ENCODE measurements at regions not wholly inside any gene's neighbourhood (a gene's known extent, or its start where the extent isn't known, plus 50 kb on each side); places are given as distances from the start of the nearest gene placed in this dataset.
A peak's percentile ranks its signal among the peaks of the same experiment; 100 is the strongest.

DNA sequence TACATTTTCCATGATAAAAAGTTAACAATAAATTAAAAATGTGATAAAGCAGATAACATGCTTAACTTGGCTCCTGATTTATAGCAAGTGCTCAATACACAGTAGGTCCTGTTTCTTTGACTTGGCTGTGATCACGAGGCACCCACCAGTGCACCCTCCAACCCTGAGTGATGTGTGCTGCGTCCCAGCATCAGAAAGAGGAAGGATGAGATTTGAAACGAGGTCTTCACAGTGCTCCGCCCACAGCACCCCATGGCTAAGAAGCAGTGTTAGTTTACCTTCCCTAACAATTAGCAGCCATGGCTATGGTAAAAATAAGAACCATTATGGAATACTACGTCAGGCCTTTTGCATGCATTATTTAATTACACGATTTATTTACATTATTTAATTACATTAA, 292.0 kb upstream of the ZMIZ1 start:
- peak; percentile 24 for DNase-seq (ENCODE audit: low spot score)

DNA sequence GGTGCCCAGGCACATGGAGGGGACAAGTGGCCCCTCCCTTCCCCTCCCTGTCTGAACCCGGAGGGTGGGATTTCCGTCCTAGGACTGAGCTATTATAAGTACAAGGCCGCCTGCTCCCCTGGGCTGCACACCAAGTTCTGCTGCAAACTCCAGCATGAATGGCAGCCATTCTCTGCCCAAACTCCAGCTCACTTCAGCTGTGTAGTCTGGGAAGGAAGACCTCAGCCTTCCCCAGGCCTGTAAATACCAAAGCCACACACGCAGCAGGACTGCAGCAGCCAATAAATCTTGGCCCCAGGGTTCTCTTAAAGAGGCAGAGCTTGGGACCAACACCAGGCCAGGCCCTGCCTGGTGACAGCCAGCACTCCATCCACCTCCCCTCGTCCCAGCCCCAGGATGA, 291.3 kb upstream of the ZMIZ1 start:
- DNase-seq (ENCODE audit: low spot score): peak; percentile 88

DNA sequence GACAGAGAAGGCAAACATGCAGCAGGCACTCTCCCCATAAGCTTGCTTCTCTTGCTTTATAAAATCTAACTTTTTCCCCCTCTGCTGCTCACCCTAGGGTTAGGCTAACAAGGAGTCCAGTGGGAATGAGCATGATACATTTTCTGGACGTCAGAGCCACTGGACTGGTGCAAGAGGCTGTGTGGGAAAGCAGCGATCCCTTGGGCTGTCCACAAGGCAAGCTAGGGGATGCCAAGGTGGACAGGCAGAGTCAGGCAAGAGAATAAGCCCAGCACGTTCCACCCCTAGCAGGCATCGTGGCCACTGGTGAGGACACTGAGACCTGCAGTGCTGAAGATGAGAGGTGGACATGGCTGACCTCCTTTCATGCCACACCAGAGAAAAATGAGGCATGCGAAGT, 290.9 kb upstream of the ZMIZ1 start:
- no peak for DNase-seq (ENCODE audit: low spot score)

DNA sequence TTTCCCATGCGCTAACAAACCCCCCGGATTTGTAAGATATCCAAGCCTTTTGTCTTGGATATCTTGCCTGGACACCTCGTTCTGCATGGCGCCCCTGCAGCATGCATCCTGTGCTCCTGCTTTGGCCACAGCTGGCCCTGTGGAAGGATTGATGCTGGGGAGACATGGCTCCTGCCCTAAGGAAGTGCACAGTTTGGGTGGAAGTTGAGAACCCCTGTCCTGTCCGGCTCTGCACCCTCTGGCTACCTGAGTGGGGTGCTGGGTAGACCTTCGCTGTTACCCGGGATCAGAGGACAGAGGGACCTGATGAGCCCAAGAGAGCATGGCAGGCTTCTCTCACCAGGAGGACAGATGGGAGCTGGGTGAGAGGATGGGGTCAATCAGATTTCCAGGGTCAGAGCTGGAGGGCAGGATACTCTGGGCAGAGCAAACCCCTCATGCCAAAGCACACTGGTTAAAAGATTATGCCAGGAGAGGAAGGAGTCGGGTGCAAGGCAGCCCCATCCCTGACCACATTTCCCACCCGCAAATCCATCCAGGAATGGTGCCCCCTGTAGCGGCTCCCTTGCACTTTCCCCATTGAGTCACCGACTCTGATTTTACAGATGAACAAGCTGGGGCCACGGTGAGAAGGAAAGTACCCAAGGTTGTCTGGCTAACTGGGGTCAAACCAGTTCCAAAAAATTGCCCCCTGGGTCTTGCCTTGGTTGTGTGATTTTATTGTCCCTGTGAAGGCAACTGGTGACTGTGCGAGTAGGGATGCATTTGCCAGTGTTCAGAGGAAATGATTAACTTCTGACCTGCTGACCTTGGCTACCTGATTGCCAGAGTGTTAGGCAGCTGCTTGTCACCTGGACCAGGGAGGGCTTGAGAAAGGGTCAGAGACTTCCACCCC, 290.1 kb upstream of the ZMIZ1 start:
- DNase-seq (ENCODE audit: low spot score): peak; percentile 62

- DNase-seq (ENCODE audit: low spot score): peak; percentile 65
These were observed 289.3 kb upstream of the ZMIZ1 start for GRCh38 chr10:78779339-78779955.

DNA sequence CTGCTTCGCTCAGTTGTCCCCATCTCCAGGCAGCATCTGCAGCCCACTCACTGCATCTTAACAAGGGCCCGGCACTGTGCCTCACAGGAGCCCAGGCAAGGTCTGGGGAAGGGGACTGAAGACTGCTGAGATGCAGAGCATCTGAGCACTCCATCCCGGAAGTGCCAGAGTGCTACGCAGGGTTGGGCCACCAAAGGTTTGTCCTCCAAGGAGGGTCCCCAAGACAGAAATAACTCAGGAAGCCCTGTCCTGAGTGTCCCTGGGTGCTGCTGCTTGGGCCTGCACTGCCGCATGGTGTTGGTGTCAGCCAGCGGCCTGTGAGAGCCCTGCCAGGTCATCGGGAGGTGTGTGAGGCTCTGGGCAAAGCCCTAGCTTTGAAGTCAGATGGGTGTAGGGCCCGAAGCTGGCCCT, 288.2 kb upstream of the ZMIZ1 start:
- DNase-seq (ENCODE audit: low spot score): peak; percentile 78

- DNase-seq (ENCODE audit: low spot score): peak; percentile 84
These were observed 287.4 kb upstream of the ZMIZ1 start for GRCh38 chr10:78781251-78781913.

- peak; percentile 30 for DNase-seq (ENCODE audit: low spot score)
These were observed 286.8 kb upstream of the ZMIZ1 start for GRCh38 chr10:78781991-78782390.

GRCh38 chr10:78782441-78782840, 286.3 kb upstream of the ZMIZ1 start:
- DNase-seq (ENCODE audit: low spot score): peak; percentile 74

DNA sequence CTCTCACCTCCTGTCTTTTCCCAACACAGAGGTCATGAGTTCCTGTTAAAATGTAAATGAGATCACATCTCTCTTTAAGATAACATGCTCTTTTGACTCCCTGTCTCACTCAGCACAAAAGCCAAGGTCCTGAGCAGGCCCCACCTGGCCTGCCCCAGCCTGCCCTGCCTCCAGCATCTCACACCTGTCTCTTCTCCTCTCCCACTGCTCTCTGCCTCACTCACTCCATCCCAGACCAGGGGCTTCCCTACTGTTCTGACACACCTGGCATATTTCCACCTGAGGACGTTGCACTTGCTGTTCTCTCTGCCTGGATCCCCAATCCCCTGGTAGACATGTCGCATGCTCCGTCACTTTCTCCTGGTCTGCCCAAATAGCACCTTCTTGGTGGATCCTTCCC, 285.0 kb upstream of the ZMIZ1 start:
- DNase-seq (ENCODE audit: low spot score): peak; percentile 55

- peak; percentile 35 for DNase-seq (ENCODE audit: low spot score)
These were observed 284.2 kb upstream of the ZMIZ1 start for GRCh38 chr10:78784546-78784945.

GRCh38 chr10:78785066-78785465, 283.7 kb upstream of the ZMIZ1 start:
- DNase-seq (ENCODE audit: low spot score): peak; percentile 12

- no peak for DNase-seq (ENCODE audit: low spot score)
These were observed 282.8 kb upstream of the ZMIZ1 start for GRCh38 chr10:78785991-78786390.

- no peak for DNase-seq (ENCODE audit: low spot score)
These were observed 281.6 kb upstream of the ZMIZ1 start for GRCh38 chr10:78787125-78787524.

GRCh38 chr10:78794736-78795455, 273.9 kb upstream of the ZMIZ1 start:
- DNase-seq (ENCODE audit: low spot score): peak; percentile 77

- DNase-seq (ENCODE audit: low spot score): peak; percentile 62
These were observed 269.6 kb upstream of the ZMIZ1 start for GRCh38 chr10:78798976-78799730.

DNA sequence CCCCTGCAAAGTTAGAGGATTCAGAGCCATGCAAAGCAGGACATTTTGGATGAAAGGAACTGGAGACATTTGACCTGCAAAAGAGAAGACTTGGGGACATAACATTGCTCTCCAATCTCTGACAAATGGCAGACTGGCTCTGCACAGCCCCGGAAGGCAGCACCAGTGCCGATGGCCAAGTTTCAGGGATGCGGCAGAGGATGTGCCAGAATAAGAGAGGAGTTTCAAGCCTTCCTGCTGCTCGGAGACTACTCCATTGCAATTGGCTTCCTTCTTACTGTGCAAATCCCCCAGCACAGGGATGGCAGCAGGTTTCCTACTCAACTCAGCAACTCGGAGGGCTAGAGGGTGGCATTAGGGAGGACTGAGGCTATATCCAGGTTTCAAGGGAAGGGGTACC, 268.8 kb upstream of the ZMIZ1 start:
- DNase-seq (ENCODE audit: low spot score): no peak

DNA sequence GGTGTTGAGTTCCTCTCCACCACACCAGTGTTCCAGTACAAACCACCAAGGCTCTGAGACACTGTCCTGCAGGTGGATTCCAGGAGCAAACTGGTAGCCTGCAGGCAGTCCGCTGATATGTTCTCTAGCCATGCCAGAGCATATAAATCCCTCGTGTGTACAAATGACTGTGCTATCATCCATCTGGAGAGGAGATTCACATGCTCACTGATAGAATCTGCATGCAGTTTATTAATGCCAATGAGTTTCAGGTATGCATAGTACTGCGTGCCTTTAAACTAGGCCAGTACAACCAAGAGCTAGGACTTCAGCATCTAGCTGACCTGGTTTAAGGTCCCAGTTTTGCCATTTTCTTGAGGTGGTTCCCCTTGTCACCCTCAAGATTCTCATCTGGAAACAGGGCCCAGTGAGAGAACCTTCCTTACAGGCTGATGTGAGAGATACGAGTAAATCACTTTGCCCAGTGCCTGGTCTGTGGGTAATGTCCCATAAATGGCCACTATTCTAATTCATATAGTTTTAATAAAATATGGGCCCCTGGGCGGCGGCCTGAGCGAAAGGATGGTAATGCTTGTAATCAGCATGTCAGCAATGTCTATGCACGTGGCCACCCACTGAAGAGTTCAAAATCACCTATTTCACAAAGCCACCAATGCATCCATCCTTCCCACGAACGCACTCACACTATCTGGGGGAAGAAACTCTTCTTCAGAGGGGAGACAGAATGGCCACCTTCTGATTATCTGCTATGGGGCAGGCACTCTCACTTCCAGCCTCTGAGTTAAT, 268.0 kb upstream of the ZMIZ1 start:
- DNase-seq (ENCODE audit: low spot score): no peak

GRCh38 chr10:78802431-78802830, 266.3 kb upstream of the ZMIZ1 start:
- no peak for DNase-seq (ENCODE audit: low spot score)

- DNase-seq (ENCODE audit: low spot score): no peak
These were observed 265.9 kb upstream of the ZMIZ1 start for GRCh38 chr10:78802866-78803265.
